Erythroblast (primary cell): ENCODE measurements at regions not wholly inside any gene's neighbourhood (a gene's known extent, or its start where the extent isn't known, plus 50 kb on each side); places are given as distances from the start of the nearest gene placed in this dataset.

Source experiments
- GATA1 ChIP-seq: IDR thresholded peaks from 2 replicates; pipeline ENCODE4 v1.6.1; 2011; ENCODE audit warnings: low read depth, mild to moderate bottlenecking, control low read depth, low read length, moderate library complexity
- POLR2A ChIP-seq: IDR thresholded peaks from 2 replicates; pipeline ENCODE4 v1.6.1; 2011; ENCODE audit warnings: mild to moderate bottlenecking, low read length

DNA sequence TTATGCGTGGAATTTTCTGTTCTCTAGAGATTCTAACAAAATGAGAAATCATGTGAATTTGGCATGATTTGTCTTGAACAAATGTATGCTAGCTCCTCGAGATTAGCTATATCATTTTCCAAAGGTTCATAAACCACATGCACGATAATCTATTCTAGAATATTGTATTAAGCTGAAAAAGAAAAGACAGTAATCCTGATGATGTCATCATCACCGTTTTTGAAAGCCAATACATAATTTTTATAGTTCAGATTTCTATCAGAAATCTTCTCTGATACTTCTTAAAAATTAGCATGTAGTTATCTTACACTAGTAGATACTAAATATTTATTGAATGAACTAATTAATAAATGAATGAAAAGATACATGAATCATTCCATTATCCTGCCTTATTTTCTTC is 111.2 kb downstream of the HAO1 start:
- no peak for TF ChIP-seq POLR2A
- no peak for TF ChIP-seq GATA1
